Skeletal muscle tissue (tissue), 3 donors: ENCODE measurements at regions not wholly inside any gene's neighbourhood (a gene's known extent, or its start where the extent isn't known, plus 50 kb on each side); places are given as distances from the start of the nearest gene placed in this dataset.

Source experiments
- H3K27ac ChIP-seq: one replicate; pipeline ENCODE4 v1.7.0; 2013; ENCODE audit warnings: mild to moderate bottlenecking, low read depth, low read length, inconsistent platforms
- H3K27me3 ChIP-seq, 3 donors: one replicate each; pipeline ENCODE4 v1.7.0; 2013; ENCODE audit warnings: low read length in 3 of 3; ENCODE audit not compliant: control insufficient read depth in 3 of 3, insufficient read depth in 3 of 3
- H3K36me3 ChIP-seq, 3 donors: one replicate each; pipeline ENCODE4 v1.7.0; 2013; ENCODE audit warnings: low read length in 3 of 3; ENCODE audit not compliant: control insufficient read depth in 3 of 3, insufficient read depth in 3 of 3
- H3K4me1 ChIP-seq, 3 donors: one replicate each; pipeline ENCODE4 v1.7.0; 2013; ENCODE audit warnings: low read length in 3 of 3, mild to moderate bottlenecking in 3 of 3; ENCODE audit not compliant: control insufficient read depth in 3 of 3, insufficient read depth in 3 of 3
- H3K4me3 ChIP-seq, 3 donors: one replicate each; pipeline ENCODE4 v1.7.0; 2013; ENCODE audit warnings: low read length in 3 of 3
- H3K9ac ChIP-seq, 3 donors: one replicate each; pipeline ENCODE4 v1.7.0; 2013; ENCODE audit warnings: low read length in 3 of 3, mild to moderate bottlenecking in 3 of 3, moderate library complexity in 2 of 3, low read depth in 1 of 3
- H3K9me3 ChIP-seq, 3 donors: one replicate each; pipeline ENCODE4 v1.7.0; 2013; ENCODE audit warnings: low read length in 3 of 3; ENCODE audit not compliant: control insufficient read depth in 3 of 3
- donor health status: Osteomylitis.

DNA sequence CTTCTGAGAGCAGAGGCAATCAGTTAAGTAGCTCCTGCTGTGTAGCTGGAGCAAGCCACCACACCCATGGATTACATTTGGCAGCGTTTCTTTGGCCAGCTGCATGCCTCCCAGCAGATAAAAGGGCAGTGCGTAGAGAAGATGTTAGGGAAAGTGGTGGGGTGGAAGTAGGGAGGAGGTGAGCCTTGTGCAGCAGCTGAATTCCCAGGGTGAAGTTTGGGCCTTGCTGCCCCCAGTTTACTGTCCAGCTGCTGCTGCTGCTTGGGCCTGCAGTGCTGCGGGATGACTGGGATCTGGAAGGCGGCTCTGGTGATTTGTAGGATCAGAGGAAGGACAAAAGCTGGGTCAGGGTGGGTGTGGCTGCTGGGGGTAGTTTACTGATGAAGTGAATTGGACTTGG is 318.7 kb upstream of the C2CD4B start:
- H3K27me3 ChIP-seq, result no peaks in the 10 kb centered on the region
- H3K9ac ChIP-seq, result no peak overlapping the region
- no peaks in the 10 kb centered on the region for H3K36me3 ChIP-seq
- no peak overlapping the region for H3K4me3 ChIP-seq
- H3K4me1 ChIP-seq, result peaks cover 16 to 34% (median 25%) of the 10 kb centered on the region in 3 donors
- H3K9me3 ChIP-seq, result no peaks in the 10 kb centered on the region
- H3K27ac ChIP-seq, result no peak overlapping the region

GRCh38 chr15:62485170-62485720 is 320.2 kb upstream of the C2CD4B start:
- Histone ChIP-seq H3K9ac (no peak overlapping the region), H3K36me3 (no peaks in the 10 kb centered on the region), H3K4me1 (peaks cover 16 to 30% (median 22%) of the 10 kb centered on the region in 3 donors), H3K4me3 (no peak overlapping the region), H3K9me3 (no peaks in the 10 kb centered on the region), H3K27ac (no peak overlapping the region), H3K27me3 (no peaks in the 10 kb centered on the region)

DNA sequence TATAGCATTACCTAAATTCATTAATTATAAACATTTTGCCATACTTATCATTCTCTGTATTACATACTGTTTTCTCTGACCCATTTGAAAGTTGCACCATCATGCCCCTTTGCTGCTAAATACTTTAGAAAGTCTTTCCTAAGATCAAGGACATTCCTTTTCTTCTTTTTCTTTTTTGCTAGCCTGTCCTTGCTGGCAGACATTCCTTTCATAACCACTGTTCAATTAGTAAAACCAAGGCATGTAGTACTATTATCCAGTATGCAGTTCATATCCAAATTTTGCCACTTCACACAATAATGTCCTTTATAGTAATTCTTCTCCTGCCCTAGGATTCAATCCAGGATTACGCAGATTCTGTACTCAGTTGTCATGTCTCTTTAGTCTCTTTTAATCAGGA is 321.0 kb upstream of the C2CD4B start:
- Histone ChIP-seq H3K27me3 (no peaks in the 10 kb centered on the region), H3K9ac (no peak overlapping the region), H3K27ac (no peak overlapping the region), H3K4me3 (no peak overlapping the region), H3K9me3 (no peaks in the 10 kb centered on the region), H3K4me1 (peaks cover 16 to 27% (median 22%) of the 10 kb centered on the region in 3 donors), H3K36me3 (no peaks in the 10 kb centered on the region)

- Histone ChIP-seq H3K9ac (no peak overlapping the region), H3K4me1 (peaks cover 8 to 26% (median 22%) of the 10 kb centered on the region in 3 donors), H3K36me3 (no peaks in the 10 kb centered on the region), H3K27ac (no peak overlapping the region), H3K9me3 (no peaks in the 10 kb centered on the region), H3K4me3 (no peak overlapping the region), H3K27me3 (no peaks in the 10 kb centered on the region)
Observed at GRCh38 chr15:62488387-62488786, 323.3 kb upstream of the C2CD4B start.

DNA sequence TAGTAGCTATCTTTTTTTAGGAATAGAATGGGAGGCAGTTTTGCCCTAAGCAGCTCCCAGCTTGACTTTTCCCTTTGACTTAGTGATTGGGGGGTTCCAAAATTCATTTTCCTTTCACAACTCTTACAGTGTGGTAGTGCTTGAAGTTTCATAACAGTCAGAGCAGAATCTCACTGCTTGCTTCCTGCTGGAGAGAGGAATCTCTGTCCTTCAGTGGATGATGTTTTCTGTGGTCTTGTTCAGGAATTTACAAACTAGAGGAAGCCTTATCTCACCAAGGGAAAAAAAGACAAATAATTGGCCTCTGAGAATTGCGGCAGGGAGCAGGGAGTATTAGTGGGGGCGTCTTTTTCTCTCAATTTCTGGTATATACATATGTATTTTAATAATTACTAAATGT is 326.6 kb upstream of the C2CD4B start:
- no peak overlapping the region for H3K4me3 ChIP-seq
- no peak overlapping the region for H3K27ac ChIP-seq
- H3K27me3 ChIP-seq, result no peaks in the 10 kb centered on the region
- no peak overlapping the region for H3K9ac ChIP-seq
- H3K9me3 ChIP-seq, result no peaks in the 10 kb centered on the region
- H3K4me1 ChIP-seq, result peaks cover 20 to 27% (median 25%) of the 10 kb centered on the region in 3 donors
- no peaks in the 10 kb centered on the region for H3K36me3 ChIP-seq

GRCh38 chr15:62492900-62493299 is 327.8 kb upstream of the C2CD4B start:
- Histone ChIP-seq H3K9me3 (no peaks in the 10 kb centered on the region), H3K9ac (no peak overlapping the region), H3K36me3 (no peaks in the 10 kb centered on the region), H3K4me1 (peaks cover 20 to 27% (median 25%) of the 10 kb centered on the region in 3 donors), H3K27me3 (no peaks in the 10 kb centered on the region), H3K27ac (no peak overlapping the region), H3K4me3 (no peak overlapping the region)

DNA sequence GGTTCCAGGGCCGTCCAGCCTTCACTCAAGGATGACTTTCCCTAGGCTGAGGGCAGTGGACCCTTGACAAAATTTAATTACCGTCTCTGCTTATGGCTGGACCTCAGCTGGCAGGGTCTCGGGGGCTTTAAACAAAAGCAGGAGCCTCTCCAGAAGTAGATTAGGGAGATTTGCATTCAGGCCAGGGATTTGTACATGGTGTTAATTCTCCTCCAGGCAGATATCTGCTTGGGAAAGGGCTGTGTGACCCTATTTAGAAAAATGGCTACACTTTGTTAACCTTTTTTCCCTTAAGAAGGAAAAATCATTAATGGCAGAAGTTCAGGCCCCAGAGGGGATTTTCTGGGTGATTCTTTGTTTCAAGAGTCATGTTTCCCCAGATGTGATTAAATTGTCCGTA is 329.1 kb upstream of the C2CD4B start:
- Histone ChIP-seq H3K4me1 (peaks cover 20 to 27% (median 25%) of the 10 kb centered on the region in 3 donors), H3K27me3 (no peaks in the 10 kb centered on the region), H3K36me3 (no peaks in the 10 kb centered on the region), H3K4me3 (no peak overlapping the region), H3K9ac (no peak overlapping the region), H3K9me3 (no peaks in the 10 kb centered on the region), H3K27ac (no peak overlapping the region)

DNA sequence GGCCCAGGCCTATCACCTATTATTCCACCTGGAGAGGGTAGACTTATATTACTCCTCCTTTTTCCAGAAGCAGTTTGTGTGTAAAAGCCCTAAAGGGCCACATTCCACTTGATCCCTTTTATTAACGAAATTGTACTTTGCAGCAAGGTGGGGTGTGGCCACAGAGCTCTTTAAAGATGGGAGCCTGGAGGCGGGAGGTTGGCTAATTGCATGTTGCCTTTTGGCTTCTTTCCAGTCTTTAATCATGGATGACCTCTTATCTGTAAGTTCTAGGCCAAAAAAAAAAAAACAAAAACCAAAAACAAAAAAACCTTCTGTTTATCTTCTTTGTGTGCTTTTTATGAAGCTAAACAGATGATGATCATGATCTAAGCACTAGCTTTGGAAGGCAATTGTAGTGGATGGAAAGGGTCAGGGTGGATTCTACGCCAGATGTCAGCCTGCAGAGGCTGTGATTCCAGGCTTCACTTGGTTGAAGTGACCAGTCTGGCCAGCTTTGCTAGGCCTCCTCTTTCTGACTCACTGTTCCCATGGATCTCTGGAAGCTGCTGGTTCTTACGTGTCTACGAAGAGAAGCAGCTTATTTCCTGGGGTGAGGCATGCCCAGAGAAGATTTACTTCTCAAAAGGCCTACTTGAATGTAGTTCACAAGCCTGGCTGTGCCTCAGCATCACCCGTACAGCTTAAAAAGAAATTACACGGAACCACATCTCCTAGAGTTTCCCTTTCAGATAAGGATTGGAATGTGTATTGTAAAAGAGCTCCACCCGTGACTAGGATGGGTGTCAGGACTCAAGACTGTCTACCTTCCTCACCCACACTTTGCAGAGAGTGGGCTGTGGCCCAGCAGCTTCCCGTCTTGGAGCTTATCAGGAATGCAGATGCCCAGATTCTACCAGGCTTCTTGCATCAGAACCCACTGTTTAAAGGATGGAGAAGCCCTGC is 330.9 kb upstream of the C2CD4B start:
- Histone ChIP-seq H3K9ac (no peak overlapping the region), H3K4me3 (no peak overlapping the region), H3K9me3 (no peaks in the 10 kb centered on the region), H3K27me3 (no peaks in the 10 kb centered on the region), H3K36me3 (no peaks in the 10 kb centered on the region), H3K27ac (peak overlapping the region; percentile 45), H3K4me1 (peaks cover 20 to 27% (median 27%) of the 10 kb centered on the region in 3 donors)

DNA sequence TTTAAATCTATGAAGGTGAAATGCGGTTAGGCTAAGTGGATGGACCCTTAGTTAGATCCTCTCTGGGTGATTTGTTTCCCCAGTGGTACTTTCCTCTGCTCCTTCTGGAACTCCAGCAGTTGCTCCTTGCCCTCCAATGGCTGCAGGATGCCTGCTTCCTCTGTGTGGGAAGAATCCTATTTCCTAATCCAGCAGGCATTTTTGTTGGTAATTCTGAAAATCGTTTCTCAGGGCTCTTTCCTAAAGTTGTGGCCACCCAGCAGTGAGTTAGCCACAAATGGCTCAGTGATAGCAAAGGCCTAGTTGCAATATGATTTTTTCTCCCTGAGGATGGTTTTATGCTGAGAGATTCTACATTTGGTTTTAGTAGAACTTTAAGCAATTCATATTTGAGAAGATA is 332.3 kb upstream of the C2CD4B start:
- H3K27me3 ChIP-seq, result no peaks in the 10 kb centered on the region
- no peaks in the 10 kb centered on the region for H3K36me3 ChIP-seq
- peaks cover 20 to 30% (median 28%) of the 10 kb centered on the region in 3 donors for H3K4me1 ChIP-seq
- H3K4me3 ChIP-seq, result no peak overlapping the region
- H3K9me3 ChIP-seq, result no peaks in the 10 kb centered on the region
- no peak overlapping the region for H3K27ac ChIP-seq
- H3K9ac ChIP-seq, result no peak overlapping the region

GRCh38 chr15:62498278-62498677 is 333.2 kb upstream of the C2CD4B start:
- Histone ChIP-seq H3K9ac (no peak overlapping the region), H3K27me3 (no peaks in the 10 kb centered on the region), H3K4me3 (no peak overlapping the region), H3K36me3 (no peaks in the 10 kb centered on the region), H3K4me1 (peaks cover 22 to 32% (median 23%) of the 10 kb centered on the region in 3 donors), H3K27ac (no peak overlapping the region), H3K9me3 (no peaks in the 10 kb centered on the region)
